MM.1S (cell line): ENCODE measurements at regions not wholly inside any gene's neighbourhood (a gene's known extent, or its start where the extent isn't known, plus 50 kb on each side); places are given as distances from the start of the nearest gene placed in this dataset.

ENCODE experiments used
- CTCF ChIP-seq: fragments of 300-600 bp; sonication (generic); IDR thresholded peaks from 2 replicates; pipeline ENCODE4 v1.5.1; 2016; ENCODE audit warnings: antibody characterized with exemption, low read length, mixed read lengths
- EZH2 ChIP-seq: fragments of 300-600 bp; sonication (generic); optimal IDR thresholded peaks from 2 replicates; pipeline ENCODE3; 2017; ENCODE audit warnings: low read depth, mild to moderate bottlenecking, antibody characterized with exemption, low read length, mixed read lengths
- EZH2phosphoT487 ChIP-seq: fragments of 300-600 bp; sonication (generic); IDR thresholded peaks from 2 replicates; pipeline ENCODE4 v1.6.1; 2018; ENCODE audit warnings: antibody characterized with exemption, low read length

- no peak for TF ChIP-seq CTCF
- TF ChIP-seq EZH2, result no peak
- no peak for TF ChIP-seq EZH2phosphoT487
Measured at GRCh38 chr10:125265579-125265955, 105.2 kb upstream of the CTBP2 start.
